H1 (cell line): ENCODE measurements at regions not wholly inside any gene's neighbourhood (a gene's known extent, or its start where the extent isn't known, plus 50 kb on each side); places are given as distances from the start of the nearest gene placed in this dataset.
A peak's percentile ranks its signal among the peaks of the same experiment; 100 is the strongest.

Experiments
- CTCF ChIA-PET: fragments of 300-600 bp; sonication (Branson Sonifier 250); formaldehyde crosslinking; loops from one replicate; lab custom pipeline; 2021; ENCODE audit not compliant: partially characterized antibody; lab: Charles Lee
- POLR2A ChIA-PET: fragments of 300-600 bp; sonication (Branson Sonifier 250); formaldehyde crosslinking; loops from one replicate; lab custom pipeline; 2021; ENCODE audit warnings: inconsistent platforms; ENCODE audit not compliant: partially characterized antibody; lab: Charles Lee
- DNase-seq, 2 experiments: peaks; one replicate each; pipeline versions ENCODE4 v3.0.0 to v3.0.0-alpha.2; 2010 to 2022; ENCODE audit warnings: low spot score in 2 of 2, low read depth in 1 of 2, mixed read lengths in 1 of 2
- FAIRE-seq: peaks from 2 replicates; lab custom pipeline; 2011; peaks lifted over from hg19 to GRCh38; lab: Jason Lieb, UNC
- H2AFZ ChIP-seq: 2 replicates; pipeline ENCODE4 v1.8.1; 2012; ENCODE audit warnings: low read length, inconsistent platforms
- H2AK5ac ChIP-seq: 2 replicates; pipeline ENCODE4 v1.6.1; 2013; ENCODE audit warnings: low read depth, low read length
- H2BK120ac ChIP-seq: replicated peaks from 2 replicates; pipeline ENCODE3; 2013; ENCODE audit warnings: low read depth, low read length, inconsistent platforms
- H2BK12ac ChIP-seq: 2 replicates; pipeline ENCODE4 v1.6.1; 2013; ENCODE audit warnings: low read depth, low read length
- H2BK15ac ChIP-seq: 2 replicates; pipeline ENCODE4 v1.6.1; 2013; ENCODE audit warnings: low read length
- H2BK20ac ChIP-seq: 2 replicates; pipeline ENCODE4 v1.6.1; 2013; ENCODE audit warnings: low read length
- H2BK5ac ChIP-seq: 2 replicates; pipeline ENCODE4 v1.6.1; 2013; ENCODE audit warnings: low read depth, low read length
- H3K14ac ChIP-seq: 2 replicates; pipeline ENCODE4 v1.6.1; 2013; ENCODE audit warnings: inconsistent platforms; ENCODE audit not compliant: insufficient read length
- H3K18ac ChIP-seq: 2 replicates; pipeline ENCODE4 v1.6.1; 2013; ENCODE audit warnings: low read length; ENCODE audit errors: extremely low read depth
- H3K23ac ChIP-seq: 2 replicates; pipeline ENCODE4 v1.6.1; 2013; ENCODE audit warnings: inconsistent platforms; ENCODE audit not compliant: insufficient read length
- H3K23me2 ChIP-seq: 2 replicates; pipeline ENCODE4 v1.6.1; 2013; ENCODE audit warnings: low read depth, low read length
- H3K27ac ChIP-seq: 2 replicates; pipeline ENCODE4 v1.6.1; 2011; ENCODE audit warnings: low read depth, low read length, inconsistent platforms
- H3K27me3 ChIP-seq, 4 experiments: replicated peaks in 1 of 4; 1 replicate in 1 of 4; 2 replicates in 3 of 4; pipeline versions ENCODE4 v1.6.1 to v1.8.1; 2011 to 2013; ENCODE audit warnings: low read length in 3 of 4, mild to moderate bottlenecking in 3 of 4, inconsistent platforms in 2 of 4, mixed read lengths in 2 of 4, moderate library complexity in 1 of 4; ENCODE audit not compliant: control insufficient read depth in 3 of 4, insufficient read depth in 3 of 4; ENCODE audit errors: extremely low read depth in 1 of 4
- H3K36me3 ChIP-seq, 4 experiments: 2 replicates each; pipeline versions ENCODE4 v1.6.1 to v1.8.1; 2011 to 2013; ENCODE audit warnings: mild to moderate bottlenecking in 4 of 4, low read length in 3 of 4, moderate library complexity in 2 of 4, control low read depth in 1 of 4, inconsistent platforms in 1 of 4; ENCODE audit not compliant: insufficient read depth in 4 of 4, control insufficient read depth in 2 of 4
- H3K4ac ChIP-seq: replicated peaks from 2 replicates; pipeline ENCODE3; 2013; ENCODE audit warnings: low read length, low read depth, mixed read lengths, inconsistent platforms; ENCODE audit not compliant: insufficient read length
- H3K4me1 ChIP-seq, 4 experiments: replicated peaks in 1 of 4; 1 replicate in 1 of 4; 2 replicates in 3 of 4; pipeline versions ENCODE4 v1.6.1 to v1.8.1; 2011 to 2013; ENCODE audit warnings: low read length in 3 of 4, inconsistent platforms in 2 of 4, mixed read lengths in 1 of 4; ENCODE audit not compliant: insufficient read depth in 4 of 4, control insufficient read depth in 3 of 4
- H3K4me2 ChIP-seq, 2 experiments: 2 replicates each; pipeline versions ENCODE4 v1.6.1 to v1.8.1; 2011 to 2013; ENCODE audit warnings: low read depth in 2 of 2, low read length in 2 of 2, control low read depth in 1 of 2, inconsistent platforms in 1 of 2, mild to moderate bottlenecking in 1 of 2; ENCODE audit not compliant: insufficient read depth in 1 of 2
- H3K4me3 ChIP-seq, 4 experiments: fragments of 200-600, 300-600 bp in 1 of 4; sonication (generic), shearing (Covaris generic), sonication (Bioruptor Twin) in 1 of 4; 2 replicates each; pipeline versions ENCODE4 v1.5.1 to v1.8.1; 2011 to 2016; ENCODE audit warnings: low read length in 4 of 4, low read depth in 3 of 4, control low read depth in 2 of 4, inconsistent platforms in 2 of 4, mild to moderate bottlenecking in 2 of 4, mixed read lengths in 1 of 4, moderate library complexity in 1 of 4; ENCODE audit not compliant: insufficient read depth in 2 of 4; ENCODE audit errors: extremely low read depth in 1 of 4
- H3K56ac ChIP-seq: replicated peaks from 2 replicates; pipeline ENCODE3; 2013; ENCODE audit warnings: low read depth, mild to moderate bottlenecking, mixed read lengths, low read length, inconsistent platforms; ENCODE audit not compliant: insufficient read length
- H3K79me1 ChIP-seq: 2 replicates; pipeline ENCODE4 v1.6.1; 2013; ENCODE audit warnings: low read depth, low read length, control low read depth
- H3K79me2 ChIP-seq, 2 experiments: 2 replicates each; pipeline versions ENCODE4 v1.6.1 to v1.8.1; 2012 to 2013; ENCODE audit warnings: low read length in 2 of 2, mild to moderate bottlenecking in 2 of 2, inconsistent platforms in 1 of 2; ENCODE audit not compliant: insufficient read depth in 2 of 2, control insufficient read depth in 1 of 2
- H3K9ac ChIP-seq, 4 experiments: replicated peaks in 1 of 4; 1 replicate in 1 of 4; 2 replicates in 3 of 4; pipeline versions ENCODE4 v1.6.1 to v1.8.1; 2011 to 2013; ENCODE audit warnings: low read depth in 3 of 4, low read length in 3 of 4, control low read depth in 2 of 4, mild to moderate bottlenecking in 2 of 4, moderate library complexity in 2 of 4, inconsistent platforms in 1 of 4; ENCODE audit errors: extremely low read depth in 1 of 4
- H3K9me3 ChIP-seq, 2 experiments: 2 replicates each; pipeline versions ENCODE4 v1.6.1 to v1.8.1; 2012 to 2013; ENCODE audit warnings: mild to moderate bottlenecking in 2 of 2, moderate library complexity in 2 of 2, control low read depth in 1 of 2, inconsistent platforms in 1 of 2, low read depth in 1 of 2, low read length in 1 of 2, mixed read lengths in 1 of 2; ENCODE audit not compliant: insufficient read depth in 2 of 2
- H4K20me1 ChIP-seq, 2 experiments: replicated peaks in 1 of 2; 2 replicates each; pipeline versions ENCODE3 to v1.8.1; 2011 to 2013; ENCODE audit warnings: inconsistent platforms in 2 of 2, low read length in 2 of 2, mild to moderate bottlenecking in 1 of 2; ENCODE audit not compliant: insufficient read depth in 2 of 2, control insufficient read depth in 1 of 2
- H4K5ac ChIP-seq: 2 replicates; pipeline ENCODE4 v1.6.1; 2013; ENCODE audit warnings: low read length, low read depth, mixed read lengths, inconsistent platforms; ENCODE audit not compliant: insufficient read length
- H4K8ac ChIP-seq: 2 replicates; pipeline ENCODE4 v1.8.0; 2013; ENCODE audit warnings: mild to moderate bottlenecking, moderate library complexity, low read length, inconsistent platforms; ENCODE audit not compliant: insufficient read depth; ENCODE audit errors: extremely low read depth
- H4K91ac ChIP-seq: replicated peaks from 2 replicates; pipeline ENCODE3; 2013; ENCODE audit warnings: low read length, mixed read lengths, inconsistent platforms; ENCODE audit not compliant: insufficient read length
- CHD1 ChIP-seq: IDR thresholded peaks from 2 replicates; pipeline ENCODE4 v1.6.1; 2012; ENCODE audit warnings: low read depth, low read length, improper control_type of control experiment
- EGR1 ChIP-seq: IDR thresholded peaks from 2 replicates; pipeline ENCODE4 v1.6.1; 2011; ENCODE audit warnings: low read depth, low read length, borderline replicate concordance
- EZH2 ChIP-seq: fragments of 200-600 bp; sonication (generic); IDR thresholded peaks from 2 replicates; pipeline ENCODE4 v1.7.1; 2012; ENCODE audit warnings: low read depth, mild to moderate bottlenecking, moderate library complexity, low read length, inconsistent platforms; ENCODE audit not compliant: severe bottlenecking
- GABPA ChIP-seq: IDR thresholded peaks from 2 replicates; pipeline ENCODE4 v1.6.1; 2011; ENCODE audit warnings: mild to moderate bottlenecking, low read length, moderate library complexity, borderline replicate concordance; ENCODE audit not compliant: insufficient read depth
- HDAC6 ChIP-seq: IDR thresholded peaks from one replicate; pipeline ENCODE4 v1.7.1; 2012; ENCODE audit warnings: low read depth, mild to moderate bottlenecking, inconsistent platforms, low read length, moderate library complexity
- KDM4A ChIP-seq: IDR thresholded peaks from one replicate; pipeline ENCODE4 v1.7.1; 2012; ENCODE audit warnings: low read depth, mild to moderate bottlenecking, moderate library complexity, low read length, inconsistent platforms; ENCODE audit not compliant: severe bottlenecking
- KDM5A ChIP-seq: fragments of 200-600 bp; IDR thresholded peaks from 2 replicates; pipeline ENCODE4 v1.7.1; 2012; ENCODE audit warnings: mild to moderate bottlenecking, low read length, inconsistent platforms, mixed read lengths
- MAFK ChIP-seq: IDR thresholded peaks from 2 replicates; pipeline ENCODE4 v1.6.1; 2012; ENCODE audit warnings: low read depth, mild to moderate bottlenecking, improper control_type of control experiment, low read length
- NANOG ChIP-seq: IDR thresholded peaks from 2 replicates; pipeline ENCODE4 v1.6.1; 2011; ENCODE audit warnings: low read length, low read depth, mild to moderate bottlenecking, inconsistent platforms; ENCODE audit not compliant: insufficient read depth, poor library complexity, severe bottlenecking
- SAP30 ChIP-seq: fragments of 300-600 bp; sonication (generic); IDR thresholded peaks from 2 replicates; pipeline ENCODE4 v1.7.1; 2012; ENCODE audit warnings: low read length, moderate library complexity, mild to moderate bottlenecking, inconsistent platforms; ENCODE audit not compliant: insufficient read depth, insufficient replicate concordance
- SP2 ChIP-seq: IDR thresholded peaks from 2 replicates; pipeline ENCODE4 v1.6.1; 2012; ENCODE audit warnings: mild to moderate bottlenecking, low read length, inconsistent platforms
- SRF ChIP-seq: IDR thresholded peaks from 2 replicates; pipeline ENCODE4 v1.6.1; 2011; ENCODE audit warnings: mild to moderate bottlenecking, low read depth, low read length, moderate library complexity
- WGBS, 2 experiments: shearing (Covaris generic) in 1 of 2; methylation state at CpG; one replicate each; pipeline versions ENCODE4 v1.1.6 to v1.1.7; 2013 to 2015; ENCODE audit warnings: low lambda C conversion rate in 2 of 2, mixed read lengths in 2 of 2, inconsistent platforms in 1 of 2, low coverage in 1 of 2, missing lambda C conversion rate in 1 of 2; ENCODE audit not compliant: insufficient replicate concordance in 2 of 2, insufficient coverage in 1 of 2, insufficient read length in 1 of 2; ENCODE audit errors: extremely low coverage in 1 of 2, missing lambda C conversion rate in 1 of 2; 5-methylcytosine and 5-hydroxymethylcytosine counted together
- TF ChIP-seq, protein P1 (sequence below): IDR thresholded peaks from 2 replicates; pipeline ENCODE4 v1.6.1; 2012; ENCODE audit warnings: inconsistent platforms

DNA sequence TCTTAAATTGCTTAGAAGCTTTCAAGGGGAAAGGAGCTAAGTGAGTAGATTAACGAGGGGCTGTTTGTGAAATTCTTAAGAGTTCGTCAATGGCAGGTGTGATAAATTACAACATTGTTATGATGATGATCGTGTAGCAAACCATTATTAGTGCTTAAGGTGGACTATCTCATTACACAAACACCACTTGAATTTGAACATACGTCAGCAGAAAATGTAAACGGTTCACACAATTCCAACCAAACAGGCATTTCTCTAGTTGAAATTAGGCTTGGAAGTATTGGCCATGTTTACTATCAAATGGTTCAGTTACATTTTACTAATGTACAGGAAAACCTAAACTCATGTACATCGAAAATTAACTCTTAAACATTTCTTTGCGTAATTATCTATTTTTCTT lies 102.8 kb downstream of the PYDC2 start:
- no peak overlapping the region for H3K14ac ChIP-seq
- H3K27ac ChIP-seq, result no peak overlapping the region
- no peak overlapping the region for H3K4me2 ChIP-seq
- H2AK5ac ChIP-seq, result no peak overlapping the region
- POLR2A ChIA-PET, result no interaction called here
- no peaks in the 10 kb centered on the region for H4K20me1 ChIP-seq
- H3K79me1 ChIP-seq, result no peaks in the 10 kb centered on the region
- FAIRE-seq, result no peak
- no peak overlapping the region for H3K4me3 ChIP-seq
- H3K4ac ChIP-seq, result no peak overlapping the region
- no peaks in the 10 kb centered on the region for H3K4me1 ChIP-seq
- H3K23me2 ChIP-seq, result no peaks in the 10 kb centered on the region; the same call in 1 of the 2 replicates
- no peak overlapping the region for H4K5ac ChIP-seq
- H3K18ac ChIP-seq, result no peak overlapping the region
- no peak overlapping the region for H2BK15ac ChIP-seq
- H3K9me3 ChIP-seq, result no peaks in the 10 kb centered on the region
- H3K9ac ChIP-seq, result no peak overlapping the region
- no peak for DNase-seq
- TF ChIP-seq KDM4A (no peak), CHD1 (no peak), EGR1 (no peak), MAFK (no peak), KDM5A (no peak), SAP30 (no peak), EZH2 (no peak), SP2 (no peak), HDAC6 (no peak), GABPA (no peak), NANOG (no peak), SRF (no peak)
- TF ChIP-seq, protein P1, sequence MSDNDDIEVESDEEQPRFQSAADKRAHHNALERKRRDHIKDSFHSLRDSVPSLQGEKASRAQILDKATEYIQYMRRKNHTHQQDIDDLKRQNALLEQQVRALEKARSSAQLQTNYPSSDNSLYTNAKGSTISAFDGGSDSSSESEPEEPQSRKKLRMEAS, result no peak
- TF ChIP-seq, all 59 proteins: peak for 0
- H3K79me2 ChIP-seq, result no peaks in the 10 kb centered on the region
- no peaks in the 10 kb centered on the region for H3K27me3 ChIP-seq
- no peak overlapping the region for H3K23ac ChIP-seq
- no peak overlapping the region for H2BK12ac ChIP-seq
- 80% methylated on average over 7 of the region's 7 CpGs; no CpG with 5 or more reads in 1 of the 2 experiments for WGBS, 2 experiments
- no peak overlapping the region for H3K56ac ChIP-seq
- no peak overlapping the region for H4K8ac ChIP-seq
- no peak overlapping the region for H2BK120ac ChIP-seq
- no peaks in the 10 kb centered on the region for H3K36me3 ChIP-seq
- H2BK5ac ChIP-seq, result no peak overlapping the region
- CTCF ChIA-PET, result no interaction called here
- no peak overlapping the region for H2BK20ac ChIP-seq
- no peak overlapping the region for H4K91ac ChIP-seq
- H2AFZ ChIP-seq, result 0 out of 2 replicates have a peak overlapping the region, but pooled peaks have one; percentile 11
